HEK293 (cell line): ENCODE measurements at regions not wholly inside any gene's neighbourhood (a gene's known extent, or its start where the extent isn't known, plus 50 kb on each side); places are given as distances from the start of the nearest gene placed in this dataset.

Source experiments
- CTCF ChIA-PET: fragments of 350-600 bp; formaldehyde crosslinking; extraction: SDS; loops from one replicate; lab custom pipeline; 2021; ENCODE audit warnings: antibody characterized with exemption; lab: Yijun Ruan, JAX
- POLR2A ChIA-PET: fragments of 300-600 bp; formaldehyde crosslinking; extraction: SDS; loops from one replicate; lab custom pipeline; 2020; ENCODE audit warnings: antibody characterized with exemption, inconsistent platforms; lab: Yijun Ruan, JAX
- H3K27ac ChIP-seq: fragments of 200-500 bp; sonication (Bioruptor generic); 2 replicates; pipeline ENCODE4 v1.5.1; 2014; ENCODE audit warnings: low read depth, low read length, control low read depth, inconsistent platforms; ENCODE audit errors: extremely low read depth
- H3K36me3 ChIP-seq, 2 experiments: fragments of 200-500 bp in 1 of 2; sonication (Bioruptor generic) in 1 of 2; 1 replicate in 1 of 2; 2 replicates in 1 of 2; pipeline ENCODE4 v1.5.1; 2014 to 2017; ENCODE audit warnings: inconsistent platforms in 2 of 2, low read length in 2 of 2; ENCODE audit not compliant: control insufficient read depth in 2 of 2, insufficient read depth in 1 of 2
- H3K4me1 ChIP-seq: fragments of 200-500 bp; sonication (Bioruptor generic); 2 replicates; pipeline ENCODE4 v1.5.1; 2014; ENCODE audit warnings: mild to moderate bottlenecking, low read length, inconsistent platforms; ENCODE audit not compliant: control insufficient read depth, insufficient read depth
- H3K4me3 ChIP-seq: 2 replicates; pipeline ENCODE4 v1.5.1; 2011; ENCODE audit warnings: low read depth, mild to moderate bottlenecking, control low read depth, low read length, moderate library complexity
- H3K9me3 ChIP-seq: fragments of 200-500 bp; sonication (Bioruptor generic); 2 replicates; pipeline ENCODE4 v1.5.1; 2014; ENCODE audit warnings: low read depth, low read length, inconsistent platforms; ENCODE audit not compliant: control insufficient read depth, insufficient read depth
- FEZF1 ChIP-seq: fragments of 450-650 bp; formaldehyde crosslinking; IDR thresholded peaks from 2 replicates; pipeline ENCODE4 v1.5.1; 2016; ENCODE audit warnings: missing biosample characterization, missing genetic modification characterization
- HOXD13 ChIP-seq: sonication (generic); formaldehyde crosslinking; IDR thresholded peaks from 2 replicates; pipeline ENCODE4 v1.8.0; 2022; ENCODE audit warnings: missing genetic modification reagents, borderline replicate concordance
- MEIS1 ChIP-seq: sonication (generic); formaldehyde crosslinking; IDR thresholded peaks from 2 replicates; pipeline ENCODE4 v1.8.1; 2022; ENCODE audit warnings: missing genetic modification reagents, mild to moderate bottlenecking, borderline replicate concordance
- PRDM2 ChIP-seq: fragments of 450-650 bp; formaldehyde crosslinking; IDR thresholded peaks from 2 replicates; pipeline ENCODE4 v1.5.1; 2016; ENCODE audit warnings: missing biosample characterization, missing genetic modification characterization, borderline replicate concordance
- PRDM6 ChIP-seq: fragments of 450-650 bp; formaldehyde crosslinking; IDR thresholded peaks from 2 replicates; pipeline ENCODE4 v1.5.1; 2017; ENCODE audit warnings: missing biosample characterization, missing genetic modification characterization
- REST ChIP-seq: fragments of 450-650 bp; formaldehyde crosslinking; IDR thresholded peaks from 2 replicates; pipeline ENCODE4 v1.5.1; 2016; ENCODE audit warnings: missing biosample characterization, missing genetic modification characterization
- ZFP41 ChIP-seq: fragments of 450-650 bp; formaldehyde crosslinking; IDR thresholded peaks from 2 replicates; pipeline ENCODE4 v1.5.1; 2016; ENCODE audit warnings: missing biosample characterization, missing genetic modification characterization, borderline replicate concordance
- ZNF175 ChIP-seq: fragments of 450-650 bp; formaldehyde crosslinking; IDR thresholded peaks from 2 replicates; pipeline ENCODE4 v1.5.1; 2016; ENCODE audit warnings: missing biosample characterization, missing genetic modification characterization
- ZNF184 ChIP-seq: fragments of 450-650 bp; IDR thresholded peaks from 2 replicates; pipeline ENCODE4 v1.5.1; 2018; ENCODE audit warnings: missing biosample characterization, mild to moderate bottlenecking, missing genetic modification characterization
- ZNF202 ChIP-seq: fragments of 450-650 bp; formaldehyde crosslinking; IDR thresholded peaks from 2 replicates; pipeline ENCODE4 v1.5.1; 2016; ENCODE audit warnings: missing biosample characterization, missing genetic modification characterization, borderline replicate concordance
- ZNF404 ChIP-seq: fragments of 450-650 bp; formaldehyde crosslinking; IDR thresholded peaks from 2 replicates; pipeline ENCODE4 v1.5.1; 2017; ENCODE audit warnings: missing biosample characterization, missing genetic modification characterization
- ZNF510 ChIP-seq: fragments of 450-650 bp; formaldehyde crosslinking; IDR thresholded peaks from 2 replicates; pipeline ENCODE4 v1.5.1; 2018; ENCODE audit warnings: mild to moderate bottlenecking, missing genetic modification characterization, missing biosample characterization; ENCODE audit not compliant: insufficient replicate concordance
- ZNF530 ChIP-seq: fragments of 450-650 bp; formaldehyde crosslinking; IDR thresholded peaks from 2 replicates; pipeline ENCODE4 v1.5.1; 2016; ENCODE audit warnings: low read depth, missing biosample characterization, missing genetic modification characterization
- ZNF549 ChIP-seq: fragments of 450-650 bp; IDR thresholded peaks from 2 replicates; pipeline ENCODE4 v1.5.1; 2018; ENCODE audit warnings: missing biosample characterization, missing genetic modification characterization, mild to moderate bottlenecking, inconsistent platforms, moderate library complexity
- ZNF580 ChIP-seq: fragments of 450-650 bp; formaldehyde crosslinking; IDR thresholded peaks from 2 replicates; pipeline ENCODE4 v1.5.1; 2016; ENCODE audit warnings: missing biosample characterization, missing genetic modification characterization
- ZNF585B ChIP-seq: fragments of 450-650 bp; formaldehyde crosslinking; IDR thresholded peaks from 2 replicates; pipeline ENCODE4 v1.5.1; 2016; ENCODE audit warnings: missing biosample characterization, missing genetic modification characterization
- ZNF610 ChIP-seq: fragments of 450-650 bp; formaldehyde crosslinking; IDR thresholded peaks from 2 replicates; pipeline ENCODE4 v1.5.1; 2016; ENCODE audit warnings: missing biosample characterization, missing genetic modification characterization, borderline replicate concordance
- ZNF626 ChIP-seq: fragments of 450-650 bp; sonication (Bioruptor Pico); formaldehyde crosslinking; IDR thresholded peaks from 2 replicates; pipeline ENCODE4 v1.5.1; 2018; ENCODE audit warnings: missing biosample characterization, missing genetic modification characterization, inconsistent platforms
- ZNF658 ChIP-seq: fragments of 450-650 bp; formaldehyde crosslinking; IDR thresholded peaks from 2 replicates; pipeline ENCODE4; 2016; ENCODE audit warnings: missing biosample characterization, missing genetic modification characterization
- ZNF837 ChIP-seq: fragments of 450-650 bp; formaldehyde crosslinking; IDR thresholded peaks from 2 replicates; pipeline ENCODE4 v1.5.1; 2016; ENCODE audit warnings: missing biosample characterization, missing genetic modification characterization

GRCh38 chr5:110201791-110202190 is 512.1 kb downstream of the MAN2A1 start (continued):
- no peak for TF ChIP-seq PRDM6 (tag by site-specific recombination)
- no peak for TF ChIP-seq ZNF510 (tag by site-specific recombination)

- no peaks in the 10 kb centered on the region for H3K4me1 ChIP-seq
- ChIA-PET POLR2A (no interaction called here), CTCF (no interaction called here)
- H3K36me3 ChIP-seq, result no peaks in the 10 kb centered on the region
- no peak overlapping the region for H3K4me3 ChIP-seq
- TF ChIP-seq ZNF530 (tag by site-specific recombination) (no peak), HOXD13 (no peak), ZNF626 (no peak), MEIS1 (CRISPR knock-in tag) (no peak), REST (tag by site-specific recombination) (no peak)
- H3K27ac ChIP-seq, result no peak overlapping the region
- H3K9me3 ChIP-seq, result no peaks in the 10 kb centered on the region
Observed at GRCh38 chr5:110203661-110204060, 513.9 kb downstream of the MAN2A1 start.

GRCh38 chr5:110209401-110209800 is 517.1 kb downstream of the TMEM232 start:
- no peak overlapping the region for H3K27ac ChIP-seq
- H3K4me3 ChIP-seq, result no peak overlapping the region
- ChIA-PET POLR2A (no interaction called here), CTCF (no interaction called here)
- H3K36me3 ChIP-seq, result no peaks in the 10 kb centered on the region
- H3K9me3 ChIP-seq, result no peaks in the 10 kb centered on the region
- H3K4me1 ChIP-seq, result no peaks in the 10 kb centered on the region
- TF ChIP-seq ZFP41 (tag by site-specific recombination) (no peak), ZNF837 (tag by site-specific recombination) (no peak), ZNF184 (tag by site-specific recombination) (no peak), ZNF610 (tag by site-specific recombination) (no peak)

- CTCF ChIA-PET, result interaction anchor here (0.6 kb wide), 1 partner anchor 91 kb away, joined by 3 read pairs; no protein-coding TSS in a partner anchor
- TF ChIP-seq FEZF1, result no peak
- TF ChIP-seq ZNF658, result no peak
- TF ChIP-seq ZNF549 (tag by site-specific recombination), result no peak
- TF ChIP-seq ZNF404, result no peak
- no peak for TF ChIP-seq ZNF175 (tag by site-specific recombination)
- TF ChIP-seq ZNF585B (tag by site-specific recombination), result no peak
- no peak for TF ChIP-seq ZNF202 (tag by site-specific recombination)
- TF ChIP-seq ZNF580, result no peak
- TF ChIP-seq PRDM2 (tag by site-specific recombination), result no peak
Observed at GRCh38 chr5:110218981-110219380, 507.5 kb downstream of the TMEM232 start.

More at GRCh38 chr5:110218981-110219380, 507.5 kb downstream of the TMEM232 start:
- POLR2A ChIA-PET, result no interaction called here
- Histone ChIP-seq H3K36me3 (no peaks in the 10 kb centered on the region), H3K4me1 (no peaks in the 10 kb centered on the region), H3K4me3 (no peak overlapping the region), H3K27ac (no peak overlapping the region), H3K9me3 (no peaks in the 10 kb centered on the region)
